Skin epidermis (tissue), 12 donors: ENCODE measurements at regions not wholly inside any gene's neighbourhood (a gene's known extent, or its start where the extent isn't known, plus 50 kb on each side); places are given as distances from the start of the nearest gene placed in this dataset.

Source experiments
- H3K27ac ChIP-seq, 21 experiments: fragments of 200-600 bp; sonication (generic) in 11 of 21; one replicate each; pipeline ENCODE4 v1.5.0; 2020; ENCODE audit warnings: mild to moderate bottlenecking in 3 of 21, inconsistent platforms in 2 of 21, moderate library complexity in 2 of 21
- H3K4me3 ChIP-seq, 7 experiments: fragments of 200-600 bp; sonication (generic) in 2 of 7; one replicate each; pipeline ENCODE4 v1.5.0; 2020; ENCODE audit warnings: inconsistent platforms in 2 of 7, mild to moderate bottlenecking in 2 of 7, moderate library complexity in 1 of 7

DNA sequence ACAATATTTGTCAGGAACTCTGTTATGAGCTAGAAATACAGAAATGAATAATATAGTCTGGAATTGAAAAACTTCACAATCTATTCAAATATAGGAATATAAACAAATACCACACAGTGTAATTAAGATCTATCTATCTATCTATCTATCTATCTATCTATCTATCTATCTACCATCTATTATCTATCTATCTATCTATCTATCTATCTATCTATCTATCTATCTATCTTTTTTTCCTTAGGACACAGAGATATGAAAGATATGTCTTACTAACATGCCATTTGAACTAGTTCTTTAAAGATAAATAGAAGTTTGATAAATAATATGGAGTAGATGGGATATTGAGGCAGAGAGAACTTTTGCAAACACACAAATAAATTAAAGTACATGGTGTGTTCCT is 357.8 kb downstream of the PARP8 start:
- no peak overlapping the region for H3K27ac ChIP-seq

DNA sequence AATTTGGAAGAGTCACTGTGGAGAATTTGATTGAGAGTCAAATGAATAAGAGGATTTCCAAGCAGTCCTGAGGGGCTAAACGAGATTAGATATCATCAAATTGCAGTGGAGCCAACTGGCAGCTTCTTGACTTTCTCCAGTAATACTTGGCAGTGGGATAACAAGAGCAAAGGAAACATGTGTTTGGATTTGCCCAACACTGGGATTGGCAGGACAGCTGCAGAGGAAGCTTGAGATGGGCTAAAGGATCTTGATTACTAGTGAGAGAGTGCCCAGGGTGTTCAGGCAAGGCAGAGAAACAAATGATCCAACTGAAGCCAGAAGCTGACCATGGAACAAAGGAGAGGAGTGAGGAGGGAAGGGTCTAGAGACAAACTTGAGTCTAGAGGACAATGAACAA is 356.0 kb upstream of the ISL1 start:
- Histone ChIP-seq H3K27ac (no peak overlapping the region), H3K4me3 (no peak overlapping the region)

More for the DNA sequence above, 357.8 kb downstream of the PARP8 start:
- no peak overlapping the region for H3K4me3 ChIP-seq

DNA sequence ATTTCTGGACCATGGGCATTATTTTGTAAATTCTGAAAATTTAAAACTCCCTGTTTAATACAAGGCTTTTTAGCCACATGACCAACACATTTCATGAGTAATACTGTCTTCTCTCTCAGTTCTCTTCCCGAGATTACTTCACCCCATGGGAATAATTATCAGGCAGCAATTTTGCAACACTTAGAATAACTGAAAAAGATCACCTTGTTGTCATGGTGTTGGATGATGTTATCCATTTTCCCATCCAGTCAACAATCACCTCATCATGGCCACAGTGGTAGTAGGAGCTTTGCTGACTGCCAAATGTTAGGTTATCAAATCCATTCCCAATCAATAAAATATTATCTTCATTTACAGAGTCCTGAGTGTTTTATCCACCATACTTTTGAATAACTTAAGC is 354.9 kb upstream of the ISL1 start:
- no peak overlapping the region for H3K4me3 ChIP-seq

DNA sequence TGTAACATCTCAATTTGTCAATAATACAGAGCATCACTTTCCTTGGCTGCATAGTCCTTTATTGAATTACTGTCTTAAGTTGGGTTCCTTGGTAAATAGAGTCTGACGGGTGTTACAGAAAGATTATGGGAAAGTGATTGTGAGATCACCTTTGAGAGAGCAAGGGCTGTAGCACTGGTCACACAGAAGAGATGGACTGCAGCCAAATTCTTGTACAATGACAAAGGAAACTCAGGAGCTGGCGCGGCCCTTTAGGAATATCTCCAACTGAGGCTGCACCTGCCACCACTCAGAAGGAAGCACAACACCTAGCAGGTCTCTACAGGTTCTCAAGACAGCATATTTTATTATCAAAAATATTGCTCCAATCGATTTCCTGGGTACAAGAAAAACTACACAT is 350.0 kb upstream of the ISL1 start:
- no peak overlapping the region for H3K27ac ChIP-seq

More for the DNA sequence above, 354.9 kb upstream of the ISL1 start:
- no peak overlapping the region for H3K27ac ChIP-seq

DNA sequence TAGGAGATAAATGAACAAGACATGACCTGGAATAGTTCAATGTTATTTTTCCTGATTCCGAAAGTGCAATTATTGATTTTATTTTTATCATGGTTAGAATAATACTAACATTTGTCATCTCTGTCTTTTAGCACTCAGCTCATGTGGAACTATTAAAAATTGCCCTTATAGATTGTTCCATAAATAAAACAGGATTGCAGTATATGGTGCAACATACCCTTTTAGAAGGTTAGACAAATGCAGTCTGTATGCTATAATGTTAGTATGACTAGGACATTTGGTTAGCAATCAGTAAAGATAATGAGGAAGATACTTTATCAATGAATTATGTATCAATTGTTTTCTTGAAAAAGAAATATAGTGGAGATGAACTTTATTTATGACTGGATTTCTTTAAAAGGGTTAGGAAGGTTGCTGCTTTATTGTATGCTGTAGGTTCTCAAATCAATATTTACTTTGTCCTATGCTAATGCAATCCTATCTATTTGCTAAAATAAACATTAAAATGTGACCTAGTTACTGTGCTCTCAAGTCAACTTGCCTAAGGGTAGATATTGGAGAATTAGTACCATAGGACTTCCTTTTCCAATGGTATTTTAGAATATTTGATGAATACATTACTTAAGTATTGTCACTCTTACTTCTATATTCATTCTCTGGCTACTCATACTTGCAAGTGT is 348.9 kb upstream of the ISL1 start:
- Histone ChIP-seq H3K4me3 (no peak overlapping the region), H3K27ac (no peak overlapping the region)

More for the DNA sequence above, 350.0 kb upstream of the ISL1 start:
- H3K4me3 ChIP-seq: no peak overlapping the region

DNA sequence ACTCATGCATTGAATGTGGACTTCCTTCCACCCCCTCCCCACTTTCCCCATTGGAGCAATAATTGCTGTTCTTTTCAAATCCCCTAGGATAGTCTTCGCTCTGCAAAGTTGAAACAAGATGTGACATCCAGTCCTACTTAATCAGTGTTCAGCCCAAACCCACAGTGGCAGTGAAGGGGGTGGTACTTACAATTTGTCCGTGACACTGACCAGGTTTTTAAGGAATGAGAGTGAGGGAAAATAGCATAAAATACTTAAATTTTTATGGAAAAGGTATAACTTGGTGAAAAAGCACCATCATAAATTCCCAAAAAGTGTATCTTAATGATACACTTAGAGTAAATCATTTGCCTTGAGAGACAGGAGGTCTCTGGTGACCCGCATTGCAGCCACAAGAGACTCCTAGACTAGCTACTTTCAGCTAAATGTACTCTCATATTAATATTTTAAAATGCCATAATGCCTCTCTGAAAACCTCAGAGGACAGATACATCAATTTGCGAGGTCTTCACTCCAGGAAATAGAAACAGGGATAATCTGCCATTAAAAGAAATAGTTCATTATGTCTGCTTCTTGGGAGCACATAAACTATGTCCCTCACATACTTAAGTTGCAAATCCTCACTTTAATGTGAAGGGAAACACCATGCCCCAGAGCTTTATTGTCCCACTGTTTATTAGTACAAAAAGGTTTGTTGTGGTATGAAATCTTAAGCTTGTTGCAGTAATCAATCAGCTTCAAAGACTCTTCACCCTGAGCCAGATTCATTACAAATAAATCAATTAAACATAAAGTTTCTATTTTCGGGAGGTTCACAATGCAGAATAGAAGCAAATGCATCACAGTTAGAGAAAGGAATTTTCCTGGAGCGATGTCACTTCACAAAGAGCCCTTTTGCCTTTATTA is 343.6 kb upstream of the ISL1 start:
- Histone ChIP-seq H3K27ac (no peak overlapping the region), H3K4me3 (no peak overlapping the region)

DNA sequence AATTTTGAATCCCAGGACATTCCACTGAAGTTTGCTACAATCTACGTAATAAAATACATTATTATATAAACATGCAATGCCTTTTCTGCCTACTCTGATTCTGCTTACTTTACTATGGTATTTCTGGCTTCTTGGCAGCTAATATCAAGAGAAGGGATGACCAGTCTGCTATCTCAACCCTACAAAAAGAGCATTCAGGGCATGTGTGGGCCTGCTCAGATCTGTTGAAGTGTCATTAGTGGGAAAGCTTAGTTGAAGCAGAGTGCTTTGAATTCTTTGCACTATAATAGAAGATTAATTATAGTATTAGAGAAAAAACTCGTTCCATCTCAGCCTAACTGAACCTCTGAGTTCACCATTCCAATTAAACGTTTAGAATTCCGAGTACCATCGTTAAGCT is 339.5 kb upstream of the ISL1 start:
- Histone ChIP-seq H3K27ac (no peak overlapping the region), H3K4me3 (no peak overlapping the region)

DNA sequence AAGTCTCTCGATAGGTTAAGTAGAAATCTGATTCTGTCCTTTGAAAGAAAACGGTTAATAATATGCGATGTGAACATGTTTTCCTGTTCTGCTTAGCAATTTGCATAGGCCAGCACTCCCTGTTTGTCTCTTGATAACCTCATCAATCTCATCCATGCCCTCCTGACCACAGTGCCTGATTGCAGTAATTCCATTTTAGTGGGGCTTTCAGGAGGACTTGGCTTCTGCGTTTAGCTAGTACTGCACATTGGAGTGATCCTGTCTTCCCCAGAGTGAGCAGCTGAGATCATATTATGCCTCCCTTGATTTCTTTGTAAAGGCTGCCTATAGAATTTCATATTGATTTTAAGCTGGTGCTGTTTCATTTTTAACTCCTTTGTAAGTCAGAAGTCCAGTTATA is 335.9 kb upstream of the ISL1 start:
- H3K4me3 ChIP-seq: no peak overlapping the region

DNA sequence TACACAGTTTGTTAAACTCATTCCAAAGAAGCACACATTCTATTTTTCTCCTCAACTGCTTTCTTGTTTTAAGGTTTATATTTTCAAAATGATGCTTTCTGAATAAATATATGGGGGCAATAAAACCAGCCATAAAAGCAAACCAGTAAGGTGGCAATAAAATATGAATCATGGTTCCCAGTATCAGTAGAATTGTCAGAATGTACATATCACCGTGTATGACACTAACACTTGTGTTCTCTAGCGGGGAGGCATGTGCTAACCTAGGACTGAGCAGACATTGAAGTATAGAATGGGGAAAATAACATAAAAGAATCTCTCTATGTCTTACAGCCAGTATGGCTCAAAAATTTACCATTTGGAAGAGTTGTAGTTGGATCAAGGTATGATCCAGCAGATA is 329.9 kb upstream of the ISL1 start:
- Histone ChIP-seq H3K4me3 (no peak overlapping the region), H3K27ac (no peak overlapping the region)

More for the DNA sequence above, 335.9 kb upstream of the ISL1 start:
- H3K27ac ChIP-seq: no peak overlapping the region

DNA sequence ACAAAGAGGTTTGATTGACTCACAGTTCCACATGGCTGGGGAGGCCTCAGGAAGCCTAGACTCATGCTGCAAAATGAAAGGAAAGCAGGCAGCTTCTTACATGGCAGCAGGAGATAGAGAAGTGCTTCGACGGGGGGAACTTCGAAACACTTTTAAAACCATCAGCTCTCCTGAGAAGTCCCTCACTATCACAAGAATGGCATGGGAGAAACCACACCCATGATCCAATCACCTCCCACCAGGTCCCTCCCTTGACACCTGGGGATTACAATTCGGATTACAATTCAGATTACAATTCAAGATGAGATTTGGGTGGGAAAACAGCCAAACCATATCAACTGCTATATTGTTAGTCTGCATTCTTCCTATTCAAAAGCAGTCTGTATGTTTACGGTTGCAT is 322.3 kb upstream of the ISL1 start:
- Histone ChIP-seq H3K27ac (no peak overlapping the region), H3K4me3 (no peak overlapping the region)

DNA sequence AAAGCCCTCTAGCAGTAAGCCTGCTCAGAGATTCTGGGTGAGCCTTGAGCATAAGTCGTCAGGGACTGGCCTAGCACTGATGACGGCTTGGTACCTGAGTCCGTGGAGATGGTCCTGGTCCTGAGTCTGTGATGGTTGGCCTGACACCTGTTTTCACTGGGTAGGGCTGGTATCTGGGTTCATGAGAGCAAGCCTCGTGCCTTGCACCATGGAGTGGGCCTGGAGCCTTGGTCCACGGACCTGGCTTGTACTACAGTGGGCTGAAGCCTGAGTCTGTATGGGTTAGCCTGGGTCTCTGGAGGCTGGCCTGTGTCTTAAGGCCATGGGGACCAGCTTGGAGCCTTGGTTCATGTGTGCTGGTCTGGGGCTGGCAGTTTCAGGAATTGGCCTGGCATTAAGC is 310.3 kb upstream of the ISL1 start:
- Histone ChIP-seq H3K4me3 (no peak overlapping the region), H3K27ac (no peak overlapping the region)

DNA sequence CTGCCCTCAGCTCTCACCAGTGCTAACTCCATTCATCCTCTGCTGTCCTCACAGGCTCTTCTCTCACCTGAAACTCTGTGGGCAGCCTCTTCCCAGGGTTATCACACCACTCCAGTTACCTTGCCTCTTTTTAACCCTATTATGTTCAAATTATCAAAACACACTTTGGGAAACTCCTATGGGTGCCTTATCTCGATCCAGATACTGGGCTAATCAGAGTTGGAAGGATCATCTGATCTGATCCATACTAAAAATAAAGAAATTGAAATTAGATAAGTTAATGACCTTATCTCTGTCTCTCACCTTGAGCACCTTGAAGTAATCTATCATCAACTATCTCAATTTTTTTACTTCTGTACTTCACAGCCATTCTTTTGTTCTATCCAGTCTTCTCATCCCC is 300.5 kb upstream of the ISL1 start:
- no peak overlapping the region for H3K4me3 ChIP-seq

DNA sequence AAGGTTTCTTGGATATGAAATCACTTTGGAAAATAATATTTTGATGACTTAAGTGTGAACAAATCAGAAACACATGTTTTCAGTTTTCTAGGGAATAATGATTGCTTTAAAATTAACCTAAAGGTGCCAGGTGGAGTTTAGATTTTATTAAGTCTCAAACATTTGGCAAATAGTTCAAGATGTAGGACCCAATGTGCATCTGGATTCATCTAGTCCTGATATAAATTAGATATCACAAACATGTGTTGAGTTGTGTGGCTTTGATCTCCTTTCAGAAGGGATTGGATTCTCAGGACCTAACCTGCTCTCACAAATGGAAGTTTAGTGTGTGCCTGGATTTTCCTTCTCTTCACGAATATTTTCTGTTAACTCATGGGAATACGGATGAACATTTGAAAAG is 291.4 kb upstream of the ISL1 start:
- no peak overlapping the region for H3K4me3 ChIP-seq
- H3K27ac ChIP-seq: no peak overlapping the region

More for the DNA sequence above, 300.5 kb upstream of the ISL1 start:
- H3K27ac ChIP-seq: no peak overlapping the region

DNA sequence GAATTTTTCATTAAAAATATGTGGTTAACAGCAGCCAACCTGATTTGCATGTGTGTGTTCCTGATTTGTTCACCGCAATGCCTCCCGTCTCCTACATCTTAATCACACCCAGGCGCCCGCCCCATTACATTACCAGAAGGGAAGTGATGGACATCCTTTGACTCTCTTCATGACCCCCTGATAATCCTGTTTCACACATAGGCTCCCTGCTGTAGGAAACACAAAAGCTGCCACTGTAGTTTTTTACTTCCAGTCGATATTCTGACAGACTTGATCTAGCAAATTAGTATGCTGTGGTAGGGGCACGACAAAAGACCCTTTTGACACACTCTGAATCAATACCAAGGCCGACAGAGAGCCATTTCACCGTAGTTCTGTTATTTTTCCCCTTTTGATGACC is 287.8 kb upstream of the ISL1 start:
- no peak overlapping the region for H3K4me3 ChIP-seq
- H3K27ac ChIP-seq: no peak overlapping the region

DNA sequence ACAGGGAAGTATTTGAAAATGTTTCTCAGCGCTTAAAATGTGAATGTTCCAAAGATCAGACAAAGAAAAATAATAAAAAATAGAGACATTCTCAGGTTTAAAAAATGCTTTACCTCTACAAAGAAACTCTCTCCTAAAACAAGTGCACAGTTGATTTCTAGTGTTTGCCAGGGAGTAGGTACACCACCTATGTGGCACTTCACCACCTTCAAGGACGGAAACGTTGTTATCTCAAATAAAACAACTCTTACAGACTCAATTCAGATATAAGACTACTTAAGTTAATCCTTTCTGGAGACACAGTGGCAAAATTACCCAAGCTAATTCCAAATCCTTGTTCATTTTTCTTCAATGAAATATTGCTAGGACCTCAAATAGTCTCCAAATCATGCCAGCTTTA is 286.4 kb upstream of the ISL1 start:
- Histone ChIP-seq H3K27ac (no peak overlapping the region), H3K4me3 (no peak overlapping the region)

DNA sequence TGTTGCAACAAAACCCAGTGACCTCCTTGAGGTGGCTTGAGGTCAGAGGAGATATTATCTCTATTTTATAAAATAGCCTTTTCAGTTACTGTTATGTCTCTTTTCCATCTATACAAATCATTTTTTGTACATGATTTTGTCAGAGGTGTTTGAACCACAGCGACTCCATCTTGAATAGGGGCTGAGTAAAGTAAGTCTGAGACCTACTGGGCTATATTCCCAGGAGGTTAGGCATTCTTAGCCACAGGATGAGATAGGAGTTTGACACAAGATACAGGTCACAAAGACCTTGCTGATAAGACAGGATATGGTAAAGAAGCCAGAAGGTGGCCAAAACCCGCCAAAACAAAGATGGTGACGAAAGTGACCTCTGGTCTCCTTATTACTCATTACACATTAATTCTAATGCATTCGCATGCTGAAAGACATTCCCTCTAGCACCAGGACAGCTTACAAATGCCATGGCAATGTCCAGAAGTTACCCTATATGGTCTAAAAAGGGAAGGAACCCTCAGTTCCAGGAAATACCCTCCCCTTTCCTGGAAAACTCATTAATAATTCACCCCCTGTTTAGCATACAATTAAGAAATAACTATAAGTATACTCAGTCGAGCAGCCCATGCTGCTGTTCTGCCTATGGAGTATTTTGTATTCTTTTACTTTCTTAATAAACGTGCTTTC is 283.9 kb upstream of the ISL1 start:
- H3K27ac ChIP-seq: no peak overlapping the region
- no peak overlapping the region for H3K4me3 ChIP-seq

DNA sequence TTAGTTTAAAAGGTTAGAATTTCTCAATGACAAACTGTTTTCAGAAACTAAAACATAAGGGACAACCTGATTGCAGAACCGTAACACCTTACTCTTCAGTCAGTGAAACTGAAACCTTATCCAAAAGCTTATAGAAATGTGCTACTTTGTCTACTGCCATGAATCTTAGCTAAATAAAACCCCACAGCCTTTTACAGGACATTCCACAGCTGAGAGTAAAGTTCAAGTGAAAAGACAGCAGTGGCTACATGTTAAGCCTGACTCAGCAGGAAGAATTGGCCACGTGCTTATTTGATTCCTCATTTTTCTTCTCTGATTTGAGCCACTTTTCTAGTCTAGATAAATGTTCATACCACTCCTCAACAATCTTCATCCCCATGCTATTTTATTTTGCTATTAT is 278.7 kb upstream of the ISL1 start:
- no peak overlapping the region for H3K27ac ChIP-seq
- no peak overlapping the region for H3K4me3 ChIP-seq

DNA sequence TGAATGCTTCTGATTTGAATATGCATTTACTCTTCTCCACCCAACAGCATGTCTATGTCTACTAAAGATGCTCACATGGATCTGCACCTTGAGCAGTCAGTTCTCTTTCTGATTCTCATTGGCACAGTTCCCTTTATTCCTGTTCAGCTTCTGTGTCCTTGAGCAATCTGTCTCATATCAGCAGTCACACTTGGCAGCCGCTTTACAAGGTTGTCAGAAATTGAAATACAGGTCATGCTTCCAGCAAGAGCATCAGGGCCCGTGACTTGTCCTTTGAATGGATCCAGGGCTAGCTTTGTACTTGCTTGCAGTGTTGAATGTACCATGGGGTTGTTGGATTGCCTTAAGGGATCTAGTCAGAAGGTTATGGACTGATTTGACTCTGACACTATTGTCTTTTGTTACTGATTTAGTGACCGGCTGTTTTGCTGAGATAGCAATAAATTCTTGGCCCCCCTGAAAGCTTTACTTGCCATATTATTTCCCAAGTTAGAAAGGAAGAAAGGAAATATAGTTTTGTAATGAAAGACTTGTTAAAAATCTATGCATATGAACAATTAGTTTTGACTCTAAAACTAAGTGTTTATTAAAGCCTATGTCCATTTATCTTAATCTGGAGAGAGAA is 273.4 kb upstream of the ISL1 start:
- H3K27ac ChIP-seq: no peak overlapping the region
- no peak overlapping the region for H3K4me3 ChIP-seq

DNA sequence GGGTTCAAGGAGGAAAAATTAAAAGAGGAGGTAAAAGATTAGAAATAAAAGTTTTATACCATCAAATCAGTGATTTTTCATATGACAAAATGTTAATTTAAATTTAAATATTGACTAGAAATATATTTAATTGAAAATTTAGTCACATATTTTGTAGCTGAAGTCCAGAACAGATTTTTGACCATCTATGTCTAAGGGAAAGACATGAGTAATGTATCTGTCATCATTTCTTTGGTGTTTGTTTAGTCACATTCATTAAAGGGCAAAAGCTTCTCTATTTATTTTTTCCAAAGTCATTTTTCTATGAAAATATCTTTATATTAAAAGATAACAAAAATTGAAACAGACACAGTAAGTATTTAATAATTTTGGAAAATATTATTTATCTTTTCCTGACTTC is 252.0 kb upstream of the ISL1 start:
- Histone ChIP-seq H3K27ac (no peak overlapping the region), H3K4me3 (no peak overlapping the region)

DNA sequence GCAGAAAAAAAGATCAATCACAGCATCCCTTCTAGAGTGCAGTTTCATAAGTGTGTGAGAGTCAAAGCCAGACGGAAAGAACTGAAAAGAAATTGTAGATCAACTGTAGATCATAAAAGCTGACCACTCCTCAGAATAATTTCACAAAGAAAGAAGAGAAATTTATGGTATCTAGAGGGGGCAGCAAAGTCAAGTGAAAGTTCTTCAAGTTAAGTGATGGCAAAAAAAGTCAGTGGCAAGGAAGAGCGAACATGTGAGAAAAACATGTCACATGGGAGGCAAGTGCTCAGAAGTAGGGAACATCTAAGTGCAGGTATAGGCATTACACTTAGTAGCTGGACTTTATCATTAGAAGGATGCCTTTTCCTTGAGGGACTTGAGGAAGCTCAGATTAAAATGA is 245.1 kb upstream of the ISL1 start:
- Histone ChIP-seq H3K27ac (no peak overlapping the region), H3K4me3 (no peak overlapping the region)
